Body of pancreas (tissue), 4 donors: ENCODE measurements at regions not wholly inside any gene's neighbourhood (a gene's known extent, or its start where the extent isn't known, plus 50 kb on each side); places are given as distances from the start of the nearest gene placed in this dataset.

ENCODE experiments used
- ATAC-seq: fragments of 150-250 bp; one replicate; pipeline ENCODE4 v1.9.1; 2016
- DNase-seq, 4 donors: peaks; one replicate each; pipeline ENCODE4 v3.0.0-alpha.2; 2019
- H3K27ac ChIP-seq, 4 donors: fragments of 200-600 bp; sonication (generic); 1 replicate in 3 of 4; 2 replicates in 1 of 4; pipeline versions ENCODE4 v1.5.1 to v1.6.1; 2016 to 2019; ENCODE audit warnings: mild to moderate bottlenecking in 1 of 4, mixed read lengths in 1 of 4, moderate library complexity in 1 of 4
- H3K27me3 ChIP-seq, 2 donors: fragments of 200-600 bp; sonication (generic); one replicate each; pipeline ENCODE4 v1.6.0; 2016; ENCODE audit warnings: mild to moderate bottlenecking in 1 of 2
- H3K36me3 ChIP-seq, 2 donors: fragments of 200-600 bp; sonication (generic); replicated peaks in 1 of 2; 2 replicates each; pipeline ENCODE4 v1.5.1; 2016; ENCODE audit warnings: low read depth in 2 of 2; ENCODE audit not compliant: insufficient read depth in 1 of 2
- H3K4me1 ChIP-seq: fragments of 200-600 bp; sonication (generic); one replicate; pipeline ENCODE4 v1.6.0; 2016
- H3K4me3 ChIP-seq, 2 donors: fragments of 200-600 bp; sonication (generic); 1 replicate in 1 of 2; 2 replicates in 1 of 2; pipeline ENCODE4 v1.5.1; 2016 to 2019
- H3K9me3 ChIP-seq, 3 donors: fragments of 200-600 bp; sonication (generic); 1 replicate in 2 of 3; 2 replicates in 1 of 3; pipeline ENCODE4 v1.5.1; 2016
- CTCF ChIP-seq, 7 experiments: fragments of 450-650 bp in 4 of 7; fragments of 200-600 bp in 3 of 7; sonication (generic) in 3 of 7; IDR thresholded peaks; one replicate each; pipeline ENCODE4 v1.5.1; 2016 to 2019; ENCODE audit warnings: antibody characterized with exemption in 7 of 7
- POLR2A ChIP-seq, 3 donors: fragments of 450-650 bp; IDR thresholded peaks; one replicate each; pipeline ENCODE4 v1.6.1; 2016; ENCODE audit warnings: antibody characterized with exemption in 3 of 3, mild to moderate bottlenecking in 2 of 3
- WGBS, 2 donors: methylation state at CpG; one replicate each; pipeline ENCODE4 v1.1.5; 2017; 5-methylcytosine and 5-hydroxymethylcytosine counted together
- intact Hi-C: fragments of 100-400 bp; cut with DNase I; formaldehyde crosslinking; loops from one replicate; pipeline ENCODE4 v1.15.1; 2023

DNA sequence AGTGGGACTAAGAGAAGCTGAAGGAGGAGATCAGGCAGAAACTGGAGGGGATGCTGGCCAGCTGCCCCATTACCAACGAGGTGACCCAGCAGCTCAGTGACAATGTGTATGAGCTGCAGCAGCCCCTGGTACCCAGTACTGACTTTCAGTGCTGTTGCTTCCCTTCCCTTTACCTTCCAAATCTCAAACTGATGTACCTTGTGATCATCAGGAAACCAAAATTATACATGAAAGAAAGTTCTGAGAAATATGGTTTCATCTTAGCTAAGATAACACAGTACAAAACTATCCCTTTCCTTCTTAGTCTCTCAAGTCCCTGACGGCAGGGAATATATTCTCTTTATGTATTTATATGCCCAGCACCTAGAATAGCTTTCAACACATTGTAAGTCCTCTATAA is 52.3 kb upstream of the CERS6 start:
- WGBS, 2 donors: 90 to 92% methylated on average over 2 of the region's 2 CpGs
- Histone ChIP-seq H3K4me3 (no peak overlapping the region), H3K4me1 (peaks cover 15% of the 10 kb centered on the region), H3K36me3 (no peaks in the 10 kb centered on the region), H3K9me3 (no peaks in the 10 kb centered on the region), H3K27ac (no peak overlapping the region), H3K27me3 (no peaks in the 10 kb centered on the region)
- TF ChIP-seq CTCF (IDR thresholded peaks at IDR 0.05) (no peak), POLR2A (IDR thresholded peaks at IDR 0.05) (no peak)
- ATAC-seq: no peak
- intact Hi-C loops: no loop called here
- DNase-seq: no peak

DNA sequence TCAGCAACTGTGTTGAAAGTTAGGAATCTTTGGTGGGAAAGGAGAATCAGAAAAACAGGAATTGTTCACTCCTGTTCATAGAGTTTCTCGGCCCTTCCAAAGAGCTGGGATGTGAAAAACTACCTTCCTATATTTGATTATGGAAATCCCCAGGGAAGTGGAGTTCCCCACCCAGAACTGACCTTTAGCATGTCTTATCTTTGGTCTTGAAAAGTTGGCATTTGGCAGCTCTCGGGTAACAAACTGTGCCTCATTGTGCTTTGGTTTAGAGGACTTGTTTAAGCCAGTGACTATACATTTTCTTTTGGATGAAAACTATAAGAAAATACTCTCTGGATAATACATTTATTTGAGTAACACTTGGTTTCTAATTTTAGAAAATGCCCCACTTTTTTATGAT is 51.3 kb upstream of the CERS6 start:
- 12 to 28% methylated on average over 2 of the region's 2 CpGs for WGBS, 2 donors
- Histone ChIP-seq H3K36me3 (no peaks in the 10 kb centered on the region), H3K9me3 (no peaks in the 10 kb centered on the region), H3K27me3 (no peaks in the 10 kb centered on the region), H3K27ac (peak overlapping the region in 1 of 4 donors; percentile 43), H3K4me1 (peaks cover 15% of the 10 kb centered on the region), H3K4me3 (no peak overlapping the region)
- intact Hi-C loops: no loop called here
- TF ChIP-seq CTCF (IDR thresholded peaks at IDR 0.05) (no peak), POLR2A (IDR thresholded peaks at IDR 0.05) (no peak)
- DNase-seq (peak; percentile 23 to 57 (median 38)), ATAC-seq (peak; percentile 79)
